ENCODE measurements at regions not wholly inside any gene's neighbourhood (a gene's known extent, or its start where the extent isn't known, plus 50 kb on each side); places are given as distances from the start of the nearest gene placed in this dataset.

- Mint-ChIP-seq H3K36me3 (ENCODE audit: low read depth) (no peaks in the 10 kb centered on the region), H3K4me3 (no peak overlapping the region), H3K27ac (no peak overlapping the region), H3K4me1 (peaks cover 9% of the 10 kb centered on the region), H3K27me3 (peaks cover 8% of the 10 kb centered on the region), H3K9me3 (peaks cover 4% of the 10 kb centered on the region)
- intact Hi-C loops (cut with micrococcal nuclease) = no loop called here
- TF ChIP-seq, protein P1, sequence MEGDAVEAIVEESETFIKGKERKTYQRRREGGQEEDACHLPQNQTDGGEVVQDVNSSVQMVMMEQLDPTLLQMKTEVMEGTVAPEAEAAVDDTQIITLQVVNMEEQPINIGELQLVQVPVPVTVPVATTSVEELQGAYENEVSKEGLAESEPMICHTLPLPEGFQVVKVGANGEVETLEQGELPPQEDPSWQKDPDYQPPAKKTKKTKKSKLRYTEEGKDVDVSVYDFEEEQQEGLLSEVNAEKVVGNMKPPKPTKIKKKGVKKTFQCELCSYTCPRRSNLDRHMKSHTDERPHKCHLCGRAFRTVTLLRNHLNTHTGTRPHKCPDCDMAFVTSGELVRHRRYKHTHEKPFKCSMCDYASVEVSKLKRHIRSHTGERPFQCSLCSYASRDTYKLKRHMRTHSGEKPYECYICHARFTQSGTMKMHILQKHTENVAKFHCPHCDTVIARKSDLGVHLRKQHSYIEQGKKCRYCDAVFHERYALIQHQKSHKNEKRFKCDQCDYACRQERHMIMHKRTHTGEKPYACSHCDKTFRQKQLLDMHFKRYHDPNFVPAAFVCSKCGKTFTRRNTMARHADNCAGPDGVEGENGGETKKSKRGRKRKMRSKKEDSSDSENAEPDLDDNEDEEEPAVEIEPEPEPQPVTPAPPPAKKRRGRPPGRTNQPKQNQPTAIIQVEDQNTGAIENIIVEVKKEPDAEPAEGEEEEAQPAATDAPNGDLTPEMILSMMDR (IDR thresholded peaks at IDR 0.05) = no peak
- ATAC-seq (ENCODE audit: low read depth) (no peak), DNase-seq (no peak)
- CTCF ChIA-PET = no interaction called here
- POLR2A ChIA-PET = no interaction called here
These were observed 50.2 kb upstream of the BCL11A start for GRCh38 chr2:60603533-60604190.

DNA sequence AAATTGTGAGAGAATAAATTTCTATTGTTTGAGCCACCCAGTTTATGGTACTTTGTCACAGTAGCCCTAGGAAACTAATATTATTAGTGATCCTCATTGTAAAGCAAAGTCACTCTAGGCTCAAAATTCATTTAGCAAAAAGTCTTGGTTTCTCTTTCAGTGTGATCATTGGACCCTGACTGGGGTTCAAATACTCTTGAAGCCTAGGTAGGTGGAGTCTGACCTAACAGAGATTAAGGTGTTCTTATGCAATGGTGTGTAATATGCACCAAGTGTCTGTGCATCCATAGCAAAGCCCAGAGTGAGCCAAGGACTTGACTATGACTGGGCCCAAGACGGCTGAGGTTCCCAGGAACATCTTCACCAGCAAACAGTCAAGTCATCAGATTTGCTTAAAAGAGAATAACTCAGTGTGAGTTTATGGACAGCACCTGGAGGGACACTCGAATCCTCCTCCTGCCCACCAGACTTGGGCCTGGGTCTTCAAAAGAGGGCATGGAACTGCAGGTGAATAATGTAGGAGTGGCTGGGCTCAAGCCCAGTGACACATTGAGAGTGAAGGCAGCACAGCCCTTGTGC lies 51.1 kb upstream of the BCL11A start:
- intact Hi-C loops (cut with micrococcal nuclease) = no loop called here
- Mint-ChIP-seq H3K9me3 (peaks cover 4% of the 10 kb centered on the region), H3K27me3 (peaks cover 8% of the 10 kb centered on the region), H3K36me3 (ENCODE audit: low read depth) (no peaks in the 10 kb centered on the region), H3K4me1 (peaks cover 9% of the 10 kb centered on the region), H3K27ac (no peak overlapping the region), H3K4me3 (no peak overlapping the region)
- POLR2A ChIA-PET = no interaction called here
- ATAC-seq (ENCODE audit: low read depth) = no peak
- TF ChIP-seq, protein P1 (IDR thresholded peaks at IDR 0.05) = no peak
- no peak for DNase-seq
- CTCF ChIA-PET = no interaction called here

DNA sequence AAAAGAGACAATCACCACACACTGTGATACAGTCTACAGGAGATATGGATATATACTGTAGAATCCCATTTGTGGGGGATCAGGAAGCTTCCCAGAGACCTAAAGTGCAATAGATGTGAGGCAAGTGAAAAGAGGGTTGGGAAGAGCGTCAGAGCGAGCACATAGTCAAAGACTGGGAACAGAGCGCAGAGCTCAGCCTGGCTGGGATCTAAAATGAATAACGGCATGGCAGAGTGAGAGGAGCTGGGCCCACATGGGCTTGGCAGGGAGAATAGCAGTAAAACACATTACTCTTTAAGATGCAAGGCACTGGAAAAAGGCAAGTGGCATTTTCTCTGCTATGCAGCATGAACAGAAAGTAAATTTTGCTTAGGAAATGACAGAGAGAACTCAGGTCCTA lies 52.4 kb upstream of the BCL11A start:
- ATAC-seq (ENCODE audit: low read depth) = no peak
- POLR2A ChIA-PET = no interaction called here
- CTCF ChIA-PET = no interaction called here
- no peaks in the 10 kb centered on the region for H3K36me3 Mint-ChIP-seq (ENCODE audit: low read depth)
- DNase-seq = no peak
- TF ChIP-seq, protein P1 (IDR thresholded peaks at IDR 0.05) = no peak
- no peak overlapping the region for H3K4me3 Mint-ChIP-seq
- peaks cover 11% of the 10 kb centered on the region for H3K27me3 Mint-ChIP-seq
- peaks cover 9% of the 10 kb centered on the region for H3K4me1 Mint-ChIP-seq
- no peaks in the 10 kb centered on the region for H3K9me3 Mint-ChIP-seq
- no peak overlapping the region for H3K27ac Mint-ChIP-seq
- intact Hi-C loops (cut with micrococcal nuclease) = no loop called here

GRCh38 chr2:60608679-60609078 lies 55.2 kb upstream of the BCL11A start:
- intact Hi-C loops (cut with micrococcal nuclease) = no loop called here
- POLR2A ChIA-PET = no interaction called here
- ATAC-seq (ENCODE audit: low read depth) = no peak
- Mint-ChIP-seq H3K36me3 (ENCODE audit: low read depth) (no peaks in the 10 kb centered on the region), H3K27me3 (peaks cover 16% of the 10 kb centered on the region), H3K9me3 (no peaks in the 10 kb centered on the region), H3K4me1 (no peaks in the 10 kb centered on the region), H3K27ac (no peak overlapping the region), H3K4me3 (no peak overlapping the region)
- TF ChIP-seq, protein P1 (IDR thresholded peaks at IDR 0.05) = no peak
- CTCF ChIA-PET = interaction anchor here (1.3 kb wide), 1 partner anchor 27 kb away, joined by 5 read pairs; no protein-coding TSS in a partner anchor
- DNase-seq = no peak

- Mint-ChIP-seq H3K4me1 (no peaks in the 10 kb centered on the region), H3K36me3 (ENCODE audit: low read depth) (no peaks in the 10 kb centered on the region), H3K27me3 (peaks cover 16% of the 10 kb centered on the region), H3K9me3 (no peaks in the 10 kb centered on the region), H3K27ac (no peak overlapping the region), H3K4me3 (no peak overlapping the region)
- ATAC-seq (ENCODE audit: low read depth) (no peak), DNase-seq (no peak)
- CTCF ChIA-PET = no interaction called here
- TF ChIP-seq, protein P1 (IDR thresholded peaks at IDR 0.05) = no peak
- POLR2A ChIA-PET = no interaction called here
- intact Hi-C loops (cut with micrococcal nuclease) = no loop called here
These were observed 58.6 kb upstream of the BCL11A start for GRCh38 chr2:60612033-60612432.
